K562 (cell line): ENCODE measurements at regions not wholly inside any gene's neighbourhood (a gene's known extent, or its start where the extent isn't known, plus 50 kb on each side); places are given as distances from the start of the nearest gene placed in this dataset.
"Not testable (repeated sequence)": the region's sequence is repeated elsewhere in the genome, so short reads cannot be mapped to it uniquely, and the experiment has no call there.

ENCODE experiments used
- BRD9 ChIP-seq: fragments of 450-650 bp; IDR thresholded peaks from 2 replicates; pipeline ENCODE4 v1.6.1; 2018; ENCODE audit warnings: low read depth; ENCODE audit not compliant: partially characterized antibody
- HDAC2 ChIP-seq: fragments of 450-650 bp; IDR thresholded peaks from 2 replicates; pipeline ENCODE4 v1.6.1; 2016; ENCODE audit warnings: mild to moderate bottlenecking
- MLLT1 ChIP-seq, 2 experiments: fragments of 450-650 bp; IDR thresholded peaks; 2 replicates each; pipeline ENCODE4 v1.6.1; 2016
- NFIC ChIP-seq: fragments of 450-650 bp; IDR thresholded peaks from 2 replicates; pipeline ENCODE4 v1.6.1; 2017; ENCODE audit warnings: mild to moderate bottlenecking, inconsistent platforms
- PATZ1 ChIP-seq: fragments of 250-450 bp; sonication (Bioruptor Pico); IDR thresholded peaks from 2 replicates; pipeline ENCODE4 v1.5.0; 2020; ENCODE audit warnings: mild to moderate bottlenecking, borderline replicate concordance
- SAFB ChIP-seq: fragments of 200-400 bp; formaldehyde crosslinking; IDR thresholded peaks from 2 replicates; pipeline ENCODE4 v1.6.1; 2017; ENCODE audit warnings: low read depth, low read length, borderline replicate concordance
- ZNF449 ChIP-seq: fragments of 250-450 bp; sonication (Bioruptor Pico); IDR thresholded peaks from 2 replicates; pipeline ENCODE4 v1.8.0; 2022; ENCODE audit warnings: moderate library complexity, mild to moderate bottlenecking, inconsistent platforms
- ZNF77 ChIP-seq: fragments of 250-450 bp; sonication (Bioruptor Pico); IDR thresholded peaks from 2 replicates; pipeline ENCODE4 v1.5.0; 2020
- TF ChIP-seq, protein P1 (sequence below), 3 experiments: IDR thresholded peaks in 2 of 3; conservative IDR thresholded peaks in 1 of 3; 2 replicates each; pipeline ENCODE4 v1.5.1; 2011 to 2012; ENCODE audit warnings: low read length in 3 of 3, mild to moderate bottlenecking in 3 of 3, control low read depth in 2 of 3, improper control_type of control experiment in 1 of 3, inconsistent platforms in 1 of 3, low read depth in 1 of 3, mixed read lengths in 1 of 3, moderate library complexity in 1 of 3; ENCODE audit not compliant: insufficient read depth in 2 of 3

DNA sequence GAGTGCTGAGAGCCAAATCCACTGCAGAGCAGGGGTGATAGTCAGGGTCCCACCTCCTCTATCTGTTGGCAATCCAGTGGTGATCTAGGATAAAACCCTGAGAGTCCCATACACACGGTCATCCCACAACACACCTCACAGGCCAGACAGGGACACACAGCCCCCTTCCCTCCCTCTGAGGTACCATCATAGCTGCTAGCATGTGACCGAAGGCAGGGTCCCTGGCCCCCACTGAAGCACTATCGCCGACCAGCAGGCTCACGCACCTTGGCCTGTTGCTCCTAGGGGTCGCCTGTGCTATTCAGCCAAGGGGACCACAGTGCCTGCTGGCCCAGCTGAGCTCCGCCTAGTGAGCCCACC, 168.8 kb downstream of the TBC1D2B start:
- TF ChIP-seq ZNF77 (CRISPR knock-in tag); NFIC; MLLT1 (IDR thresholded peaks at IDR 0.05); PATZ1 (CRISPR knock-in tag); BRD9; SAFB; ZNF449 (CRISPR knock-in tag); HDAC2: not testable (repeated sequence)
- TF ChIP-seq, protein P1, sequence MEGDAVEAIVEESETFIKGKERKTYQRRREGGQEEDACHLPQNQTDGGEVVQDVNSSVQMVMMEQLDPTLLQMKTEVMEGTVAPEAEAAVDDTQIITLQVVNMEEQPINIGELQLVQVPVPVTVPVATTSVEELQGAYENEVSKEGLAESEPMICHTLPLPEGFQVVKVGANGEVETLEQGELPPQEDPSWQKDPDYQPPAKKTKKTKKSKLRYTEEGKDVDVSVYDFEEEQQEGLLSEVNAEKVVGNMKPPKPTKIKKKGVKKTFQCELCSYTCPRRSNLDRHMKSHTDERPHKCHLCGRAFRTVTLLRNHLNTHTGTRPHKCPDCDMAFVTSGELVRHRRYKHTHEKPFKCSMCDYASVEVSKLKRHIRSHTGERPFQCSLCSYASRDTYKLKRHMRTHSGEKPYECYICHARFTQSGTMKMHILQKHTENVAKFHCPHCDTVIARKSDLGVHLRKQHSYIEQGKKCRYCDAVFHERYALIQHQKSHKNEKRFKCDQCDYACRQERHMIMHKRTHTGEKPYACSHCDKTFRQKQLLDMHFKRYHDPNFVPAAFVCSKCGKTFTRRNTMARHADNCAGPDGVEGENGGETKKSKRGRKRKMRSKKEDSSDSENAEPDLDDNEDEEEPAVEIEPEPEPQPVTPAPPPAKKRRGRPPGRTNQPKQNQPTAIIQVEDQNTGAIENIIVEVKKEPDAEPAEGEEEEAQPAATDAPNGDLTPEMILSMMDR (IDR thresholded peaks at IDR 0.05 in 2 of 3, conservative IDR thresholded peaks at IDR 0.05 in 1 of 3; ENCODE audit: insufficient read depth in 2 of 3, low read depth in 1 of 3, low read length in 3 of 3): not testable (repeated sequence)
